GM19043 (cell line): ENCODE measurements at regions not wholly inside any gene's neighbourhood (a gene's known extent, or its start where the extent isn't known, plus 50 kb on each side); places are given as distances from the start of the nearest gene placed in this dataset.

ENCODE experiments used
- ATAC-seq: cut with Tn5 transposase; IDR thresholded peaks from one replicate; pipeline ENCODE4 v1.9.1; 2021; ENCODE audit warnings: low read depth; ENCODE audit not compliant: unreplicated experiment

DNA sequence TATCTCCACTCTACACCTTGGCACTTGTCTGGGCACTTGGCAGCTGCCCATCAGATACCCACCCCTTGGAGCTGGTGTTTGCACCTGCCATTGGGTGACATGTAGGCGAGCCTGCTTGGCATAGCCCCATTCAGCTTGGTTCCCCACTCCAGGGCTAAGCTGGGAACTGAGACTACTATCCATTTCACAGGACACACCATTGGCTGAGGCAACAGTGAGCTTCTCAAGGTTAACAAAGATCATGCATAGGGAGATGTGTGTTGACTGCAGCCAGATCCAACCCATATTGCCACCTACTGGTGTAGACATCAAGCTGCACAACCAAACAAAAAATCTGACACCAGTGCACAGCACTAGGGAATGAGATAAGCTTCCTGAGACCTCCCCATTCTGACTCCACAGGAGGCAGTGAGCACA, 1389.8 kb upstream of the TMEFF2 start:
- peak; percentile 81 for ATAC-seq

DNA sequence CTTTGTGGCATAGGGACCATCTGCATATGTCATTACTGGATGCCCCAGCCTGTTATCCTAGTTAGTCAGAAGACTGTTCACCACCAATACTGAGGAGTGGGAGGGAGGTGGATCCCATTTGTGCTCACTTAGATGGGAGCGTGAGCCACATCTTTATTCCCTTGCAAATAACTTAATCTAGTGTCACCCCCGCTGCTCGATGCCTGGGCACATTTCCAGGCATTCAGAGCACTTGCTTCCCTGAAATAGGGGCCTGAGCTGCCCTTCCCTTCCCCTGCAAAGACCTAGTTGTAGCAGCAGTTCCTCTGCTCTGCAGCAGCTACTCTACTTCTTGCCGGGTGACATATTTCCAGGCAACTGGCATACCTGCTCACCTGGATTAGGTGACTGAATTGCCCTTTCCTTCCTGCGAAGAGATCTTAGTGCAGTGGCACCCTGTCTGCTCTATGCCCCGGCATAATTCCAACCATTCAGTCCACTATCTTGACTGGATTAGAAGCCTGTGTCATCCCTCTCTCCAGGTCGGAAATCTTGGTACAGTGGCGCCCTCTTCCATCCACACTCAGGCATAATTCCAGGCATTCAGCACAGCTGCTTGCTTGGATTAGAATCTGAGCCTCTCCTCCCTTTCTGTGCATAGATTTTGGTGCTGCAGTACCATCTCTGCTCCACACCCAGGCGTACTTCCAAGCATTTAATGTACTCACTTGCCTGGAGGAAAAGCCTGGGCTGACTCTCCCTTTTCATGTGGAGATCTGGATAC, 1389.1 kb upstream of the TMEFF2 start:
- no peak for ATAC-seq

DNA sequence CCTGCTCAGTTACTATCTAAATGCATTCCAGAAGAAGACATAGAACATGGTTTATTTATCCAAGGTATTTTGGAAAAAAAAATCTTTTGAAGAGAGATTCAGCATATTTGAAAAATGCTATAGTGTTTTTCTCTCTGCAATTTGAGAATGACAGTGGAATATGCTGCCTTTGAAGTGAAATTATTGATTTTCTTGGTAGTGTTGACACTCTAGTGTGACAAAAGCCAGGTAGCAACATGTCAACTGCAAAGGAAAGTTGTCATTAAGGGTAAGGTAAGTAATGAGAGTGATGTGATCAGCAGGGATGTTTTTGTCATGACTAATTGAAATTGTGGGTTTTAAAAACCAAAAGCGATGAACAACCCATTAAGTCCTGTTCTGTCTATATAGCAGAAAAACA, 1387.1 kb upstream of the TMEFF2 start:
- ATAC-seq: no peak

DNA sequence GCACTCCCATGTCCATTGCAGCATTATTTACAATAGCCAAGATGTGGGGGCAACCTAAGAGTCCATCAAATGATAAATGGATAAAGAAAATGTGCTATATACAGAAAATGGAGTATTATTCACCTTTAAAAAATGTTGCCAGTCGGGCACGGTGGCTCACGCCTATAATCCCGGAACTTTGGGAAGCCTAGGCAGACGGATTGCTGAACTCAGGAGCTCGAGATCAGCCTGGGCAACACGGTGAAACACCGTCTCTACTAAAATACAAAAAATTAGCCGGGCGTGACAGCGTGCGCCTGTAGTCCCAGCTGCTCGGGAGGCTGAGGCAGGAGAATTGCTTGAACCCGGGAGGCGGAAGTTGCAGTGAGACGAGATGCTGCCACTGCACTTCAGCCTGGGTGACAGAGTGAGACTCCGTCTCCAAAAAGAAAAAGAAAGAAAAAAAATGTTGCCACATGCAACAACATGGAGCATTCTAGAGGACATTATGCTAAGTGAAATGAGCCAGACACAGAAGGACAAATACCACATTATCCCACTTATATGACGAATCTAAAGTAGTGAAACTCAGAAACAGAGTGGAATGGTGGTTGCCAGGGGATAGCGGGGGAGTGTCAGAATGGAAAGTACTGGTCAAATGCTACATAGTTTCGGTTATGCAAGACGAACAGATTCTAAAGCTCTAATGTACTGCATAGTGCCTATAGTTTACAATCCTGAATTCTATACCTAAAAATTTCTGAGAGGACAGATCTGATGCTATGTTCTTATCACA, 1385.6 kb upstream of the TMEFF2 start:
- ATAC-seq: no peak

DNA sequence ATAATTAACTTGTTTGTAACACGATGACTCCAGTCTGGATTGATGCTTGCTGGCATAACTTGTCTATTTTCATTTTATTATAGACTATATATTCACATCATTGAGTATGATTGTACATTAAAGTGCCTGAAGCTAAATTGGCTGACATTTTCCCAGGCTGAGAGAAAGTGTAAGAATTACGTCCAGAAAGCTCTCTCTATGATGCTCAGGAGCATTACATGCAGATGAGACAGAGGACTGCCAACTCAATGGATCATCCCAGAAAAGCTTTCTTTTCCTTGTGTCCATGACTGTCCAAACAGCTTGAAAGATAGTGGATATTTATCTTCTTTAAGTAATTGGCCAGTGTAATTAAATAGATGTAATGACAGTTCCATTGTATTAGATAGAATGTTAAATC, 1372.2 kb upstream of the TMEFF2 start:
- no peak for ATAC-seq

DNA sequence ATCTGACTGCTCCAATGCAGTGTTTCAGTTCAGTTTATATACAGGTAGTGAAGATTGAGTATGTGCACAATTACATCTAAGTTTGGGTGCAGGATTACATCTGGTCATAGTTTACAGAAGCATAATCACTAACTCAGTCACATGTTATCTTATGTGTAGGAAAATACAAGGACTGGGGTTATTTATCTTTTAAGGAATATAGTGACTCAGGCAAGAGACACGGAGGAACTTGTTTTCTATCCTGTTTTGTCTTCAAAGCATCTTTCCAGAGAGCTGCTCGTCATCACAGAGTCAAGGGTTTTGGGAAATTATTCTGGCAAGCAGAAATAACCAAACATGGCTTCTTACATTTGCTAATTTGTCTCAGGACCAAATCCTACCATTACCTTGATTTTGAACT, 1371.5 kb upstream of the TMEFF2 start:
- ATAC-seq: no peak

DNA sequence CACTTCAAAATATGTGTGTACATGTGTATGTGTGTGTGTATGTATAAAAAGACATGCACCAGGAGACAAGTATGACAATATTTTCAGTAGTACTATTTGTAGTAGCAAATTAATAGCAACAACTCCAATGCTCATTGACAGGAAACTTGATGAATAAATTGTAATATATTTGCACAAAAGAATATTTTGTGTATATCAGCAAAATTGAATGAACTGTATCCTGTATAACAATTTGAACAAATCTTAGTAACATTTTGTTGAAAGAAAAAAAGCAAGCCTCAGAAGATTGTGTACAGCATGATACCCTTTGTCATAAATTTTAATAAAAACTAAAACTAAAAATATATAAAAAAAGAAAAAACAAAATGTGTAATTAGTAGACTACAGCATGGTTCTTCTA, 1367.3 kb upstream of the TMEFF2 start:
- no peak for ATAC-seq

DNA sequence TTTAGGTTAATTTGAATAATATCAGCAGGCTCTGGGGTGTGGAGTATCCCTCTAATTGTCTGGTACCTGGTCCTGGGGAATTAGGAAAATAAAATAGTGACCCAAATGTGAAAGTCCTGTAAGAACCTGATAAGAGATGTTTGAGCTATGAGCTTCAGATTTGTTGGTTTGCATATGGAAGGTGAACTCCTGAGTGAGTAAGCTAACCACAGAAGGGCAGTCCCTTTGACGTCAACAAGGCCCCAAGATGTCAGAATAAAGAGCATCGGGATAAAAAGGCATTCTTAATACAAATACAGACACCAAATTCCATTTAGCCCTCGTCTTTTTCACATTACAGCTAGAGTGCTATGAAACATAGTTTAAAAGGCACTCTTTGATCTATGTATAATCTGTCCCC, 1366.3 kb upstream of the TMEFF2 start:
- ATAC-seq: no peak

DNA sequence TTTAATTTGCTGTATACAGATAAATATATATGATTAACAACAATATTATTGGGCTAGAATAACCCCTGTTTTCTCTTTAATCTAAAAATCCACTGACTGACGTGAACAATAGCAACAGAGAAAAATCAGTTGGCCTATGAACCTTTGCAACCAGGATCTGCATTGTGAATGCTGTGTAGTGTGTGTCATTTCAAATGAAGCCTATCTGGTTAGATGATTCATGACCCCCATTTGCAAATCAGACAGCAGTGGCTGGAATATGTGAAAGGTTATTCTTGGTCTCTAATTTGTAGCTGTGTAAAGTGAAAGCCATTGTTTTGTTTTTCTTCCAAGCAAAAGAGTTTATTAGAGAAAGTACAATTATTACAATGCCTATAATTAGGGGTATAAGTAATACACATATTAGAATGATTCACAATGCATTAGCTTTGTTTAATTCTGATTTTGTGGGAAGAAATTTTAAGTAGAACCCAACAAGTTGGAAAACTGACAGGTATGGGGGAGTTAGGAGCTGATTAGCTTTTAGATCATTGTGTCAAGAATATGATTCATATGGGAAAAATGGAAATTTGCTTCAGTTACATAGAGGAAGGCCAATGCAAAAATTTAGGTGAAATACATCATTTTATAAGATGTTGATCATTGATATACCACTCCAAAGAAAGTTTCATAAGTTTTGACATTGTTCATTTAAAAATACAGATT, 1362.2 kb upstream of the TMEFF2 start:
- ATAC-seq: no peak

DNA sequence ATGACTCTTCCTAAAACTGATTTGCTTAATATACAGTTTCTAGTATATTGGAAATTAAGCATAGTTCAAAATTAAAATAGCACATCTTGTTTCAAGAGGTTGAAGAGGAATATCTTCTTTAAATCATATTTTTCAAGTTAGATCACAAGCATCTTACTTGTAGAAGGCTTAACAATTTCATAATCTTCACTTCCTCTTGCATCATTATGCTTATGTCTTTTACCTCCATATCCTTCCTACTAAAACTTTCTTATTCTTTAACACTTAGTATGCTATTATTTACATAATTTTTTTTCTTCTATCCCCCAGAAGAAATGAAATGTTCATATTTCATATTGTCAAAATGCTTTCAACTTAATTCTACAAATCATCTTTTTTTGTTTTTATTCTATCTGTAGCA, 1354.9 kb upstream of the TMEFF2 start:
- no peak for ATAC-seq

DNA sequence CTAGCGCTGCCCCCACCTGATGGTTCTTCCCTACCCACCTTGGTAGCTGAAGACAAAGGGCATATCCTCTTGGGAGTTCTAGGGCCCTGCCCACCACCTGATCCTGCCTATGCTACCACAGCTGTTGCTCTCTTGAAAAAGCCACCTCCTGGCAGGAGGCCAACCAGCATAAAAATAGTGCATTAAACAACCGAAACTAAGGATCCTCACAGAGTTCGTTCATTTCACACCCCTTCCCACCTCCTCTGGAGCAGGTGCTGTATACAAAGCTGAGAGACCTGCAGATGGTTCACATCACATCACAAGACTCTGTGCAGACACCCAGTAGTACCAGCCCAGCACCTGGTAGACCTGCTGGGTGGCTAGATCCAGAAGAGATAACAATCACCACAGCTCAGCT, 1348.0 kb upstream of the TMEFF2 start:
- no peak for ATAC-seq

DNA sequence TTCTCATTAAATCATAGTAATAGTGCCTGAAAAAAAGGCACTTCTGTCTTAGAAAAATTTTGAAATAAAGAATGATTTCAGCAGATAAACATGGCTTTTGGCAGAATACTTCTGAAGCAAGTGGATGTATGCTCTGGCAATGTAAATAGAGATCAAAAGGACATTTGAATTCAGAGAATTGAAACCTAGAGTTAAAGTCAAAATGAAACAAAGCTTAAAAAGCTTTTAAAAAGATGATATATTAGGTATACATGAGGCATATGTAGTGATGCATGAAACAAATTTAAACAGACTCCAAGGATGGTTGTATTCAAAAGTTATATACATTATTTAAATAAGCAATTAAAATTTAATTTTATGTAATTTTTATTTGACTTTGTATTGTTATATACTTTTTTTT, 1344.5 kb upstream of the TMEFF2 start:
- ATAC-seq: peak; percentile 93

DNA sequence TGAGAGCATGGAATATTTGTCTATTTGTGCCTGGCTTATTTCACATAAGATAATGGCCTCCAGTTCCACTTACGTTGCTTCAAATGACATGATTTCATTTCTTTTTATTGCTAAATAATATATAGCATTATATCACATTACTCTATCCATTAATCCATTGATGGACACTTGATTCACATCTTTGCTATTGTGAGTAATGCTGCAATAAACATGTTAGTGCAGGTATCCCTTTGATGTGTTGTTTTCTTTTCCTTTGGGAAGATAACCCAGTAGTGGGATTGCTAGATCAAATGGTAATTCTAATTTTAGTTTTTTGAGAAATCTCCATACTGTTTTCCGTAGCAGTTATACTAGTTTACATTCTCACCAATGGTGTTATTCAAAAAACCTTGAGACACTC, 1343.3 kb upstream of the TMEFF2 start:
- no peak for ATAC-seq

DNA sequence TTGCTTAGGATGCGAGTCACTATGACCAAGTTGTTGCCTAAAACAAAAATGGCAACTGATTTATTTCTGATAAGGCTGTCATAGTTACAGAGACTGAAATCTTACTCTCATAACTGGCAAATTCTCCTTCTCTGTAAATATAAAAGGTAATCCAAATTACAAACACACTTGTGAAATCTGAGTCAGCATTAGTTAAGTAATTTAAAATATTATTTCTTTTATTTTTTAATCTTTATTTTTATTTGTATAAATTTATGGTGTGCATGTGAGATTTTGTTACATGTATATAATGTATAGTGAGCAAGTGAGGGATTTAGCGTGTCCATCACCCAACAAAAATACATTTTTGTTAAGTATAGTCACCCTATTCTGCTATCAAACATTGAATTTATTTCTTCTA, 1342.8 kb upstream of the TMEFF2 start:
- ATAC-seq: no peak

DNA sequence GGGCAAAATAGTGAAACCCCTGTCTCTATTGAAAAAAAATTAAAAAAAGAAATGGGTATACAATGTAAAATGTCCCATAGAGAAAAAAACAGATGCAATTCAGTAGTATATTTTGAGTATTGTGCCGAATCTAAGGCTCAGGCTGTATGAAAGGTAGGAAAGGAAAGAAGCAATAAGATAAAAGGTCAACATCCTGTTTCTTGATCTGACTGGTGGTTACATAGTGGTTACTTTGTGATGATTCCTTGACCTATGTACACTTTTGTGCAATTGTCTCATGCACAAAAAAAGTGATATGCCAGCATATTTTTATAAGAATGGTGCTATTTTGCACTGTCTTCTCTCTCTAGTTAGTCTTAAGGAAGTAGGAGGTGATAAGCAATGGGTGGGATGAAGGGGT, 1333.7 kb upstream of the TMEFF2 start:
- no peak for ATAC-seq

DNA sequence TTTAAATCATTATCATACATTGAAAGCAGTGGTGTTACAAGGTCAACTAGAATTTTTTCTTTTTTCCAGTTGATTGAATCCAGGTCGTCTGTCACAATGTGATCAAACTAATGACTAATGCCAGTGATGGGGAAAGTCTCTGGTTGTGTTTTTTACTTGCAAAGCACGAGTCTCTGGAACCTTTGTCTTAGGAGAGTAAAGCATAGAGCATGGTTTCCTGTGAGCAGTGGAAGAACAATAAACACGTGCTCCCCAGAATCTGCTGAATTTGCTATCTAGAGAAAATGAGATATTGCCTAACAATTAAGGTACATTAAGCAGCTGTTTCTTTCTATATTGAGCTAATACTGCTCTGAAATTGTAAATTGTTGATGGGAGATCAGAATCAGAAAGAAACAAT, 1332.4 kb upstream of the TMEFF2 start:
- no peak for ATAC-seq

DNA sequence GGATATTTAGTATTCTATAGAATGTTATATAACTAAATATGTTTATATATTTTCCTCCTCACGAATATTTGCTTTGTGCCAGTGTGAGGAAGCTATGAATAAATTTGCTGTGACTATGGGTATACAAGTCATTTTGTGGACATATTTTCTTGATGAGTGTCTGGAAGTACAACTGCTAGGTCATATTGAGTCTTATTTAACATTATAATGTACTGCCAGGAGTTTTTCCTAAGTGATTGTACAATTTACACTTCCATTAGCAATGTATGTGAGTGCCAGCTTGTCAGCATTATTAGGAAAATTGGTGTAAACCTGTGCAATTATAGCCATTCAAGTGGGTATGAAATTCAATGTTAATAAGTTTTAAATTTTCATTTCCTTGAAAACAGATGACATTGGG, 1328.9 kb upstream of the TMEFF2 start:
- ATAC-seq: no peak

DNA sequence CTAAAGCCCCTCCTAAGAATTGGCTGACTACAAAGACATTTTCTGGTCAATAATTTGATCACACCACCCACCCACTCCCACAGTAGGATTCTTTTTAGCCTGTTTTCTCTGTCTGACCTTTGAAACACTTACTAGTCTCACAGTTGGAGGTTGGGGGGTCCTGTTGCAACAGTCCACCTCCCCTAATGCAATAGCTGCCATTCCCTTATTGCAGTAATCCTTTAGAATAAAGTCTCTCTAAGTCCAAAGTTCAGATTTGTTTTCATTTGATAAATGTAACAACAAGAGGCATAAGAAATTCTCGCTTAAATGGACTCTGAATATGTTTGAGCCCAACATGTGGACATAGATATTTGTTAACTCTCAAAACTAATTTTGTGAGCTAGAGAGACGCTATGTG, 1326.8 kb upstream of the TMEFF2 start:
- ATAC-seq: no peak

DNA sequence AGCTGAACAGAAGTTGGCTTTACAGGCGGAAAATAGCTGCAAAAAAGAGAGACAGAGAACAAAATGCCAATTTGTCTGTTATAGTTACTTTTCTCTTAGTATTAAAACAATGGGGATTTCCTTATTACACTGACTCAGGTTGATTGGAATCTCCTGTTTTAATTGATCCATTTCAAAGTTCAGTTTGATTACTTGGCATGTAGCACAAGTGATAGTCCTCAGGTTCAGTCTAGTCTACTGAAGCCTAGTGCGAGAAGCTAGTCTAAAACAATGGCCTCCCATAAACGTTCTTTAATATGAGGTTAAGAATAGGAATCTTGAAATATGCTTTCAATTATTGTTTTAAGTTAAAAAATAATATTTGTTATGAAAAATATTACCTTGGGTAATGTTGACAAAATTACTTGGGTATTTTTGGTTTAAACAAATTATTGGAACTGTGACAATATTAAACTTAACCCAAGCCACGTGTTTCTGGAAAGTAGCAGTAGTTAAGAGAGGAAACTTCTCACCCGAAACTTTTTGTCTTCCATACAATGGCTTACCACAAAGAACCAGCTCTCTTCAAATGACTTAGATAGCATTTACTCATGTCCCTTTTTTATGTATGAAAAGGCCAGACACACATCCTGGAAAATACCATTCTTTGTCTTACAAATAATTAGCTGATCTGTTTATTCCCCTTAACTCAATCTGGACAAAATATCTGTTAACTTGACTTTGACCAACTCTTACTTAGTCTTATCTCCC, 1326.2 kb upstream of the TMEFF2 start:
- ATAC-seq: no peak

DNA sequence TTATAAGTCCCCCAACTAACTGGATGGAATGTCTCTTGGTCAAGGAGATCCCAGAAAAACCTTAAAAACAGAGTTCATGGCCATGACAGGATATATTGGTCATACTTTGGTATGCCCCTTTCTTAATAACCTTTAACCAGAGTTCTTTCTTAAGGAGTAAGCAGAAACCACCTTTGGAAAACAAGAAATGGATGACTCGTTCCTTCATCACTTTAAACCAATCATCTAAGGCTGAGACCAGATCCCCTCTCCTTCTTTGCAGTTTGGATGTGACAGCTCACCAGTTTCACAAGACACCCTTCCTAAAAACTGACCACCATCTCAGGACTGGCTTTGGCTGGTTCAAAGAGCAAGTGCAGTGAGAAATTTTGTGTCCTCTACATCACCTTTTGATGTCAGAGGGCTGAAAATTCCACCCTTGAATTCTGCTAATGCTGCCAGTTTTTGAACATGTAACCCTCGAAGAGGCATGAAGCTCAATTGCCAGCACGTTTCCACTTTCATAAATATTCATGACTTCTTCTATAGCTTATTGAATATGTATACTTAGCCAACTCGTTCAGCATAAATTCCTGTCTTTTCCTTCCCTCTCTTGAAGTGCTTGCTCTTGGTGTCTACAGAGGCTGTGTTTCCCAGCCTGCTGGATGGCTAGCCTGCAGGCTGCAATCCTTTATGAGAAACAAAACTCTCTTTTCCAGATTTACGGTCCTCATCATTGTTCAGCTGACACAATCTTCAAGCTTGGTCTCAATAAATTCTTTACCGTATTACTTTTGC, 1323.5 kb upstream of the TMEFF2 start:
- no peak for ATAC-seq
